ENCODE measurements at regions not wholly inside any gene's neighbourhood (a gene's known extent, or its start where the extent isn't known, plus 50 kb on each side); places are given as distances from the start of the nearest gene placed in this dataset.
"Not testable (repeated sequence)": the region's sequence is repeated elsewhere in the genome, so short reads cannot be mapped to it uniquely, and the experiment has no call there.

DNA sequence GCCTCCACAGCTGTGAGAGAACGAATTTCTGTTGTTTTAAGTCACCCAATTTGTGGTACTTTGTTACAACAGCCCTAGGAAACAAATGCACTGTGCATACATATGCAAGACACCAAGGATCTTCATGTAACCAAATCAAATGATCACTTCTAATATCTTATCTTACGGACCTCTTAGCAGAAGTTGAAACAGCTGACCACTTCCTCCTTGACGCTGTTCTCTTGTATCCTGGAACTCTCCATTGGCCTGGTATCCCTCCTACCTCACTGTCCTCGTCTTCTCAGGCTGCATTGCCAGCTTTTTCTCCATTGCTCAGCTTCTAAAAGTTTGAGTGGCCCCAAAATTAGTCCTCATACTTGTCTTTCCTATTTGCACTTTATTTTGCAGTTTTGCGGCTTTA lies 200.4 kb downstream of the DLEU7 start:
- DNase-seq (ENCODE audit: low read depth in 2 of 2): no peak

DNA sequence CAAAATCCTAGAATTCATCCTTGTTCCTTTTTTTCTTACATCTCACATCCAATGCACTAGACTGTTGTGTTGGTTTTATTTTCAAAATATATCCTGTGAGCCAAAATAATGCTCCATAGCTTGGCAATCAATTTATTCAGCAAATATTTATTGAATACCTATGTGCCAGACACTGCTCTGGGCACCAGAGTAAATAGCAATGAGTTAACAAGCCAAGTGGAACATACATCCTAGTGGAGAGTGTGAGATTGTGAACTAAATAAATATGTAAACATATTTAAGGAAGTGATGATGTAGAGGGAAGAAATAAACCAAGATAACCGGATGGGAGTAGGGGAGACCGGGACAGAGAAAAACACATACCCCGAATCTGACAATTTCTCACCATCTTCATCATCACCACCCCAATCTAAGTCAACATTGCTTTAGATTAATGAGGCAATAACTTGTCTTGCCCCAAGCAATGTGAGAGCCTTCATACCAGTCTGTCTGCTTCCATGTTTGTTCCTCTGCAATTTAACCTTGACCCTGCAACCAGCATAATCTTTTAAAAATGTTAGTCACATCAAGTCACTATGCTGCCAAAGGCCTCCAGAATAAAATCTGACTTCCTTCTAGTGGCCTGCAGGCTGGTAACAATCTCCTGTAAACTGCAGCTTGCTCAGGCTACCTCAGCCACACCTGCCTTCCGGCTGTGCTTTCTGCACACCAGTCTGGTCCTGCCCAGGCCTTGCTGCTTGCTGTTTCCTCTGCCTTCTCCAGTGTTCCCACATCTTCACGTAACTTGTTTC lies 199.2 kb downstream of the DLEU7 start:
- DNase-seq (ENCODE audit: low read depth in 2 of 2): no peak

DNA sequence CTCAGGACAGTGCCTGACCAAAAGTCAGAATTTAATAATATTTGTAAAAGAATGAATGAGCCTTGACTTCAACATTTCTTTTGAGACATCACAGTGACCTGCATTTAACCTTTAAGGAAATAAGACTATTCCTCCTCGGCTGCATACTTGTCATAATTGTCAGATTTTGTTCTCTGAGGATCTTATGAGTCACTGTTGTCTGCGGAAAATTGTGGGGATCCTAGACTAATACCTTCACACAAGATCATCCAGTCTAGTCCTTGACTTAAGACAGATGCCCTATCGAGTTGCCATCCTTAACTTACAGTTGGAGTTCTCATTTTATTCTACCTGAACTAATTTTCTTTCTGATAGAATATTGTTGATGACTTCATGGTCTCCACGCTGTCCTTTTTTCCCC lies 198.4 kb downstream of the DLEU7 start:
- no peak for DNase-seq (ENCODE audit: low read depth in 2 of 2)

DNA sequence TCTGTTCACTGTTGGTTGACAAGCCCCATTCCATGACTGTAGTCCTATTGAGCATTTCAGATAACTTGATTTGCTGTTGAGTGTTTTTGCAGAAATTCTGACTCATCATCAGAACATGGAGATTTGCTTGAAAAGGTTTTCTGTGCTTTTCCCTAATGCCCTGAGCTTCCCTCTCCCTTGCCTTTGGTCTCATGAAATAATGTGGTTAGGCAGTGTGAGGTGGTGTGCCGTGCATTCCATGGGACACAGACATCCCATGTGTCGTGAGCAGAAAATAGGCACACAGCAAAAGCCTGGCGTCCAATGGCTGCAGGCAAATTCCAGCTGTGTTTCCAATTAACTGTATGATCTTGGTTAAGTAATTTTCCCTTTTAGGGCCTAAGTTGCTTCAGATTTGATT lies 197.4 kb downstream of the DLEU7 start:
- DNase-seq (ENCODE audit: low read depth in 2 of 2): no peak

DNA sequence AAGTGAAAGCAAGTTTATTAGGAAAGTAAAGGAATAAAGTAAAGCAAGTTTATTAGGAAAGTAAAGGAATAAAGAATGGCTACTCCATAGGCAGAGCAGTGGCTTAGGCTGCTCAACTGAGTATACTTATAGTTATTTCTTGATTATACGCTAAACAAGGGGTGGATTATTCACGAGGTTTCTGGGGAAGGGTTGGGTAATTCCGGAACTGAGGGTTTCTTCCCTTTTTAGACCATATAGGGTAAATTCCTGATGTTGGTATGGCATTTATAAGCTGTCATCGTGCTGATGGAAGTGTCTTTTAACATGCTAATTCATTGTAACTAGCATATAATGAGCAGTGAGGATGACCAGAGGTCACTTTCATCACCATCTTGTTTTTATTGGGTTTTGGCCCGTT lies 194.3 kb downstream of the DLEU7 start:
- DNase-seq (ENCODE audit: low read depth in 2 of 2): no peak

DNA sequence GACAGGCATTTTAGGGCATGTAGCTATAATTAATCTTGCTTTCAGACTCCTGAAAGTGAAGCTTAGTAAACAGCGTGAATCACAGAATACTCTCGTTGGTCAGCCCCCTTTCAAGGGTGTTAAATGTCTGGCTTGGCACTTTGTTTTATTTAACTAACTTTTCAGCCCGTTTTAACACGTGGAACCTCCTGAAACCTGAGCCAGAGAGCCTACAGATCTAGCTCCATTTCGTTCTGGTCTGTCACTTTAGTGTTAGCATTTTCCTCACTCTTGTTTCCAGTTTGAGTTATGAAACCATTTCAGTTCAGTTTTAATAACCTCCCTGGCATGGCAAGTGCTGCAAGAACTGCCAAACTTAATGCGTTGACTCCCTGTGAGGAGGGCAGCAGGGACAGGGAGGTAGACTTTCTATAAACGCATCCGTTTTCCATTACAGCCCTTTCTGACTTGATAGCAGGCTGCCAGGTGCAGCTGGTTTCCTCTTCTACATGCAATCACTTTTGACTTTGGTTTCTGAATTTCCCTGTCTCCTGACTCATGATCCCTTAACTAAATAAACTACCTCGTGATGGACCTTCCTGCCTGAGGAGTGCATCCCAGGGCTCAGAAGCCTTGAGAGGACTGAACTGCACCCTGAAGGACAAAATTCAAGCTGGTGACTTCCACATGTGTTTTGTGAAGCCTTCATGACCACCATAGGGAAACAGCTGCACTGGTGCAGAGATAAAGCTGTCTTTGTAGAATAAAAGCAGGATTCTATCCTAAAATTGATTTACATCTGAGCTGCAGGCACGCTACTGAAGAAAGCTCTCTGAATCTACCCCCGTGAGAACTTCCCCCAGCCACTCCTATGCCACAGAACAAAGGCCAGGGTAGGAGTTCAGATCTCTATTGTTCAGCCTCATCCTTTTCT lies 192.6 kb downstream of the DLEU7 start:
- DNase-seq (ENCODE audit: low read depth in 2 of 2): no peak

DNA sequence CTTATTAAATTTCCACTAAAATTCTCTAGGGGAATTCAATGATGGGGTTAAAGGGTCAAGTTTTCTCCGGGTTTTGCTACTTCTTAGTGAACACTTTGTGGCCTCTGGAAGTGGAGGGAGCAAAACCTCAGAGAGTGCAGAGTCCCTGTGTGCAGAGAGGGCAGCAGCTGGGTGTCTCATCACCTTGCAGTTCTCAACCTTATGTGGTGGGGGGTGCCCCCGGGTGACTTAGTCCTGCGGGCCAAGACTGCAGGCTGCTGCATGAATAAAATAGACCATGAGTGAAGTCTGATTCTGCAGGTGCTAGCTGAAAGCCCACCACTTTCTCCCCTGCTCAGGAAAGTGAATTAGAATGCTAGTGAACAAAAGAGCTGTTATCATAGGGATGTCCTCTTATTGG lies 191.6 kb downstream of the DLEU7 start:
- no peak for DNase-seq (ENCODE audit: low read depth in 2 of 2)

DNA sequence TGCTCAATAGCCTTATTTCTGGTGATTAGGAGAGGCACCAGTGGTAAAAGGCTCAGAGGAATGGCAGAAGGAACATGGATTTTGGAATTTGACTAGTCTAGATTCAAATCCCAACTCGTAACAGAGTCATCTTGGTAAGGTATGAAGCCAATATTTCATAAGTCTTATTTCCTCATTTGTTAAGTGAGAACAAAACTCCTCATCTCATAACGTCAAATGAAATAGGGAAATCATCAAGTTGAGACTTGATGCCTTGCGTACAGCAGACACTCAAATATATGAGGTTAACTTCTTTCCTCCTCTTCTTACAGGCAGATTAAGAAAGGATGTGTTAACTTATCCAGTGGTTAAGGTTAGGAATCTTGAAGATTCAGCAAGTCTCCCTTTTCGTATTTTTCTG lies 189.2 kb downstream of the DLEU7 start:
- no peak for DNase-seq (ENCODE audit: low read depth in 2 of 2)

DNA sequence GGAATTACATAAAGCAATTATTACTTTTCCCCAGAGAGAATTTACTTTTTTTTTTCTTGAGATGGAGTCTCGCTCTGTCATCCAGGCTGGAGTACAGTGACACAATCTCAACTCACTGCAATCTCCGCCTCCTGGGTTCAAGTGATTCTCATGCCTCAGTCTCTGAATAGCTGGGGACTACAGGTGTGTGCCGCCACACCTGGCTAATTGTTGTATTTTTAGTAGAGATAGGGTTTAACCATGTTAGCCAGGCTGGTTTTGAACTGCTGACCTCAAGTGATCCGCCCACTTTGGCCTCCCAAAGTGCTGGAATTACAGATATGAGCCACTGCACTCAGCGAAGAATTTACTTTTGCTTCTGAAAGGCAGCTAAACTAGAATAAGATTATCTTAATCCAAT lies 181.6 kb downstream of the DLEU7 start:
- DNase-seq (ENCODE audit: low read depth in 2 of 2): not testable (repeated sequence)

DNA sequence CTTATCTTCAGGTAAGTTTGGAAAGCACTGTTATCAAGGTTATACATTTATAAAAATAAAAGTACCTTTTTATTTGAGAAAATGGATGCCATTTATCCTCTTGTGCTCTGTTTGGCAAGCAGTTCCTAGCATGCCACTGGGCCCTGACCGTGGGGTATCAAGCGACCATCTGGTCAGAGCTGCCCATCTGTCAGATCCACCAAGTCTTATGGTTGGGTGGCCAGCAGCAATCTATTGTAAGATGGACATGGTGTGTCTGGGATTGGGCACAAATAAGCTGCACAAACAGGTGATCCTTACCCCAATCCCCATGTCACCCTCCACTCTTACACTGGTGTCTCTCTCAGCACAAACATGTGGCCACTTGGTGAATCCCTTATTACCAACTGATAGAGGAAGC lies 178.5 kb downstream of the DLEU7 start:
- DNase-seq (ENCODE audit: low read depth in 2 of 2): no peak

DNA sequence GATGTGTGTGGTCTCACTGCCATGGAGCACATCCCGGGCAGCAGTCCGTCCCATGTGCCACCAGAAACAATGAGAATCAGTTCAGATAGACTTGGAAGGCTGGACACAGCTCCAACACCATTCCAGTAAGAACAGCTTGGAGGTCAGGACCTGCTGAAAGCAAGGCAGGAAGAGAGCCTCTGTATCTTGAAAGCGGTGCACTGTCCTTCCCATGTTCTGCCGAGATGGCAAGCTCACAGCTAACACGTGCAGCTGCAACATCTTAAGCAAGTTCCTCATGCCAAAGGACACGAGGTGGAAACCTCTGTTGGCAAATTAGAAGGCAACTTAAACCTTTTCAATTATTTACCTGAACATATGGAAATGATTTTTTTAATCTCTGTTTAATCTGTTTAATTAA lies 175.4 kb downstream of the DLEU7 start:
- no peak for DNase-seq (ENCODE audit: low read depth in 2 of 2)

DNA sequence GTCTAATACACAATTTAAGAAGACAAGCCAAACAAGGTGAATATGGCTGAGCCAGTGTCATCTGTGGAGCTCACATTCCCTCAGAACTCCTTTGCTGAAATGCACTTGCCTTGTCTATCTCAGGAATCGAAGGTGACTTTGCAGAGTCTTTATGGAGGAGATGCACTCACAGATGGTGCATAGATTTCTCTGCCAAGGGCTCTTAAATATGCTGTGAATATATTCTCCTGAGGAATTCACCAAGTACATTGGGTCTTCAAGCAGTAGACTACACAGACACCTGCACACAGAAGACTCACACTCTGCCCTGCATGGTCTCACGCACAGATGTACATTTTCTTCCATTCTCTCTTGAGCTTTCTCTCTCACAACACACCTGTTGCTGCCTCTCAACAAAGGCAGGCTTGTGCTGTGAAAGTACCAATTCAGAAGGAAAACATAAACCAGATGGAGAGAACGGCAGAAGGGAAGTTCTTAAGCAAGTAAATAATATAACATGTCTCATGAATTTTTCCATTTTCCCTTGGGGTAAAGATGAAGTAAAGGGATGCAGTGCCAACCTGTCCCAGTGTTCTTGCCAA lies 174.7 kb downstream of the DLEU7 start:
- no peak for DNase-seq (ENCODE audit: low read depth in 2 of 2)

DNA sequence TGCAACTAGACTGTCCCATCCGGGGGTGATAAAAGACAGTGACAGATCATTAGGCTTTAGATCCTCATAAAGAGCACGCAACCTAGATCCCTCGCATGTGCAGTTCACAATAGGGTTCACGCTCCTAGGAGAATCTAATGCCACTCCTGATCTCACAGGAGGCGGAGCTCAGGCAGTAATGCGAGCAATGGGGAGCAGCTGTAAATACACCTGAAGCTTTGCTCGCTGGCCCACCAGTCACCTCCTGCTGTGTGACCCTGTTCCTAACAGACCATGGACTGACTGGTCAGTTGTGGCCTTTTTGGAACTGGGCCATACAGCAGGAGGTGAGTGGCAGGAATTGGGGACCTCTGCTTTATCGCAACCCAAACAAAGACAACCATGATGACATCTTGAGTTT lies 173.2 kb downstream of the DLEU7 start:
- DNase-seq (ENCODE audit: low read depth in 2 of 2): no peak

DNA sequence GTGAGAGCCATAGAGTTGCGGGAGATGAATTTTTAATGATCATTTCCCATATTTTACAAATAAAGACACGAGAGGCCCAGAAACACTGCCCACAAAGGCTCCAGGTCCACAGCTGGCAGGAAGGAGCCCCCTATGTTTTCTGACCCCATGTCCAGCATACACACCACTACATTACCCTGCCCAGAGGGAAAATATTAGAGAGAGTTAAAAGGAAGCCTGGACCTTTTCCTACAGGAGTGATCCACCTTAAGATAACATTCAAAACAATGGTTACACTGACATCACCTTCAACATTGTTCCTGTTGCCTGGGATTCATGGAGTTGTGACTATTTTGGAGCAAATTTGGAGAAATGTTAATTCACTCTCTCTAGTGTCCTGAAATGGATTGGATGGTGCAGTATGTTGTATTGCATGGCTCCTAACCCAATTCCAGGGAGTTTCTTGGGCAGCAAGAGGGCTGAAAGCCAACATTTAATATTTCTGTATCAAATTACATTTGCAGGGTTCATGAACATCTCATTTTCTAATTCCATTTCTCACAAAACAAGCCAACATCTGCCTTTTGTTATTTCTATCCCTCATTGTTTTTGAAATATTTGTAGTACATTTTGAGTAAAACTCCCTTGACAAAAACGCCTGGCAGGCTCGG lies 172.5 kb downstream of the DLEU7 start:
- DNase-seq (ENCODE audit: low read depth in 2 of 2): no peak

DNA sequence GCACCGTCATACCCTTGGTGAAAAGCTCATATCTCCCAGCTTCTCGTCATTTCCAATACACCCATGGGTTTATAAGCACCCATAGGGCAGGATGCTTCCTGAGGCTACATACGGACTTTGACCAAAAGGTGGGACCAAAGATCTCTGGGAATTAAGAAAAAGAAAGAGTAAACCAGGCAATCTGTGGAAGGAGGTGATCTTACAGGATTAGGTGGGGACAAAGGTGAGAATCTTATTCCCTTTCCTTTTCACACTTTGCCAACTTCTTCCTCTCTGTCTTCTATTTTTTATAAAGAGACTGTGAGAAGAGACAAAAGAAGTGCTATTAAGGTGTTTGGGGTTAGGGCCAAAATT lies 172.0 kb downstream of the DLEU7 start:
- DNase-seq (ENCODE audit: low read depth in 2 of 2): no peak

DNA sequence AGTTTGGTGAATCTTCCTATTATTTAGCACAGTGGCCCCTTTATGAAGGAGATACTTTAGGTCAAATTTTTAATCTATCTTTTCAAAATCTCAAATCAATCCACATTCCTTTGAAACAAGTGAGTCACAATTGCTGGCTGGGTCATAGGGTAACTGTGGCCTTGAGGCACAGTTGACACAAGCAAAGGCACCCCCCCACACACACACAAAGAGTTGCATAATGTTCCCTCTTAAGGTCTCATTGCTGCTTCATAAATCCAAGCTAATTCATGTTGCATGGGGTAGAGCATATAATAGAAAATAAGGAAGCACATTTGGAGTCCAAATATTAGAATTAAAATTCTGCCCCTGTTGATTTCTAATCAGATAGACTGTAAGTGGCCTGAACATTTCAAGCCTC lies 171.5 kb downstream of the DLEU7 start:
- no peak for DNase-seq (ENCODE audit: low read depth in 2 of 2)

DNA sequence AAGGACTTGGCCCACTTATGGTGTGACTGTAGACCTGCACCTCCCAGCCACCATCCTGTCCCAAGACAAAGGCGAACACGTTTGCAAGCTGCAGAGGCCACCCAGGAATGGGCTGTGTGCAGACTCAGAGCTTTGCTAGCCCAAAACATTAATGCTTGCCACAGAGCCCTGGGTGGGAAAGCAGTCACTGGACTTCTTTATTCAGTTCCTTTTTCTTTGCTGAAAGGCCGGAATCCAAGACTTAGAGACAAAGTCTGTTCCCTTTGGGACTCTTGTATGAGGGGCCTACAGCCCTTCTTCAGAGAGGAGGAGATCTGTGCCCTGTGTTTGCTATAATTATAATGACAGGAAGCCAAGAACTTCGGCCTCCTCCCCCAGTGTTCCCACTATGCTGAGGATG lies 167.8 kb downstream of the DLEU7 start:
- no peak for DNase-seq (ENCODE audit: low read depth in 2 of 2)

DNA sequence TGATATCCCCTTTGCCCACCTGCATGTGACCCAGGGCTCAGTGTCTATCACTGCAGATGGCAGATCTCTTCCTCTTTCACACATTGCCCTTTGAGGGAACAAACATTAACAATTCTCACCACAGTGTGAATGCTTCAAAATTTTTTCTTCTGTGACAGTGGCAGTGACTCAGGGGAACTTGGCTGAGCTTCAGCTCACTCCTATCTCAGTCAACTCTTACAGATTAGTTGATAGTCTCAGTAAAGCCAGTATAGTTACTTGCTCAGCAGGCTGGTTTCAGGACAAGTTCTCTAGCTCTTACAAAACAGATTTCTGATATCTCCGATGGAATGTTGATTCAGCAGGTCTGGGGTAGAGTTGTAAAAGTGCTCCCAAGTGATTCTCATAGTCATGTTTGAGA lies 166.9 kb downstream of the DLEU7 start:
- no peak for DNase-seq (ENCODE audit: low read depth in 2 of 2)

DNA sequence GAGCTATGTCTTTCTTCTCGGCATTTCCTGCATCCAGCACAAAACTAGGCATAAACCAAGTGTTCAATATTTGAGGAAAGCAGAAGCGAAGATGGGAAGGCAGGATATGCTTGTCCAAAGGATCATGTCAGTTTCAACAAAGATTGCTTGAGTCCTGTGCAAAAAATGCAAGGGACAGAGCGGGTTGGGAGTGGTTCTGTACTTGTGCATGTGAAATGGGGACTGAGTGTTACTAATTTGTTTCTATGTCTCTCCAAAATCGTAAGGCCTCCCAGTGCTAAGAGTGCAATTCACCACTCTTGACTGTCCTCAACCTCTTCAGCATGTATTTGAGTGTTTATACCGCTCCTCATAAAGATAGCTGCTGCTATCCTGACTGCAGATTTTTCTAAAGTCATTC lies 166.2 kb downstream of the DLEU7 start:
- no peak for DNase-seq (ENCODE audit: low read depth in 2 of 2)

DNA sequence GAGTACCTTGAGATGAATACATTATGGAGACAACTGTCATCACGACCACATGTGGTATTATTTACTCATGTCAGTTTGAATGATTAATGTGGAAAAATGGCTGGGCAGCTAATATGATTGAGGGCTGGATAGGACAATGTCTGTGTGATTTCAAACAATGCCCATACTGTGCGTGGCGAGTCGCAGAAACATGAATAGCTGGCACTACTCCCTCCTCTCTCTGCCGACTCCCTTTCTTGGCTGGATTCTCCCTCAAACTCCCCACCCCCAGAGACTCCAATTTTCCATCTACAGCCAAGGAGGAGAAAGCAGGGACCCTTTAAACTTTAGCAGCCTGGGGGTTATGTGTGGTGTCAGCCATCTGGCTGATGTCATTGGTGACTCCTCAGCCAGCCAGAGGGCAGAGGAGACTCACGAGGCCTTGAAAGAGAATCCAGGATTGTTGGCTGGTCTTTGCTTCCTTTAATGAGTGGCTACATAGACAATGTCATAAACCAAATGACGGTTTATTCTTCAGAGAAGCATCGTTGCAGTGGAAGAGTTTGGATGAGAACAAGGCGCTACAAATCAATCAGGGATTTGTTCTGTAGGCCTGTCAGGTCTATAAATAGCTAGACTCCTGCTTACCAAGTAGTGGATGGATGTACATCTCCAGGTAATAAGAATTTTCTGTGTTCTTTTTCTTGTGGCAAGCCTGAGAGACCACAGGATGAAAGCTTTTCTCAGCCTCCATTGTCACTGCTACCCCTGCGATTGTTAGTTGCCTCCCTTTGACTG lies 165.6 kb downstream of the DLEU7 start:
- DNase-seq (ENCODE audit: low read depth in 2 of 2): no peak

DNA sequence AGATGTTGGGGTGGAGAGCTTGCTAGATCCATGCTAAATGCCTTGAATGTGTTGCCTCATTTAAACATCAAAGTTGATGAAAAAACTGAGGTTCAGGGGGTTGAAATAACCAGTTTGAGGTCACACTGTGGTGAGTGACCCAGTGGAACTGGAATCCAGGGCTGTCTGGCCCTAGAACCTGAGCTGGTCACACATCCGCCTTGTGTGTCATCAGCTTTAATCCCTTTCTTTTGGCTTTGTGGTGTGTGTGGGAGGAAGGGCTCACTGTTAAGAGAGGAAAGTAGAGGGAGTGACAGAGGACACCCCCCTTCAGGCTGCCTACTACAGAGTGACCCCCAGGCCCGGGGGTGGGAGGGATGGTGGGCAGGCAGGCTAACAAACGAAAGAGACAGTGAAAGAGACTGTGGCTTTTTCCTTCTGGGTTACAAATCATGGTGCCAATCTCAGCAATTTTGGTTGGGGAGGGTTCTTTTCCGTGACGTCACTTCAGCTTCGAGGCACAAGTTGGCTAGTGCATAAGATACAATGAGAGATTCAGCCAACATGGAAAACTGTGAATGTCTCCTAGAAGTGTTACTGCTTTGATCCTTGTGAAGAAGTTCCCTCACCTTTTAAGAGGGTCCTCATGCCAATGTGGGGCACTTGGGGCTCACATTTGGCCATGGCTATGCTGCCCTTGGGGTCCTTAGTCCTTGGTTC lies 164.9 kb downstream of the DLEU7 start:
- DNase-seq (ENCODE audit: low read depth in 2 of 2): no peak
